GM12864 (cell line): ENCODE measurements at regions not wholly inside any gene's neighbourhood (a gene's known extent, or its start where the extent isn't known, plus 50 kb on each side); places are given as distances from the start of the nearest gene placed in this dataset.

ENCODE experiments used
- DNase-seq: peaks from one replicate; pipeline ENCODE4 v3.0.0-alpha.2; 2011; ENCODE audit warnings: low read depth
- H3K4me3 ChIP-seq: 2 replicates; pipeline ENCODE4 v1.5.1; 2011; ENCODE audit warnings: mild to moderate bottlenecking, low read depth, low read length, control low read depth
- CTCF ChIP-seq: IDR thresholded peaks from 2 replicates; pipeline ENCODE4 v1.5.1; 2011; ENCODE audit warnings: low read depth, mild to moderate bottlenecking, moderate library complexity, low read length, control low read depth, inconsistent platforms; ENCODE audit errors: missing control alignments

GRCh38 chr6:167426084-167426483, 101.2 kb downstream of the TTLL2 start:
- no peak for TF ChIP-seq CTCF
- DNase-seq = no peak
- no peak overlapping the region for H3K4me3 ChIP-seq

GRCh38 chr6:167426651-167427050, 101.8 kb downstream of the TTLL2 start:
- no peak for TF ChIP-seq CTCF
- no peak for DNase-seq

GRCh38 chr6:167428664-167429333, 103.9 kb downstream of the TTLL2 start:
- no peak overlapping the region for H3K4me3 ChIP-seq
- no peak for DNase-seq
- no peak for TF ChIP-seq CTCF

More at GRCh38 chr6:167426651-167427050, 101.8 kb downstream of the TTLL2 start:
- no peak overlapping the region for H3K4me3 ChIP-seq

GRCh38 chr6:167429353-167429752, 104.5 kb downstream of the TTLL2 start:
- no peak overlapping the region for H3K4me3 ChIP-seq
- no peak for DNase-seq
- no peak for TF ChIP-seq CTCF

- DNase-seq = no peak
- TF ChIP-seq CTCF = no peak
- no peak overlapping the region for H3K4me3 ChIP-seq
Observed at GRCh38 chr6:167435209-167435728, 110.4 kb downstream of the TTLL2 start.

- H3K4me3 ChIP-seq = no peak overlapping the region
- no peak for DNase-seq
- no peak for TF ChIP-seq CTCF
Observed at GRCh38 chr6:167437888-167438484, 113.1 kb downstream of the TTLL2 start.
